CD4-positive, alpha-beta T cell treated with Interferon alpha-2 for 1 hour (primary cell): ENCODE measurements at regions not wholly inside any gene's neighbourhood (a gene's known extent, or its start where the extent isn't known, plus 50 kb on each side); places are given as distances from the start of the nearest gene placed in this dataset.

ENCODE experiments used
- DNase-seq, 2 donors: peaks; one replicate each; pipeline ENCODE4 v3.0.0-alpha.2; 2020 to 2022

GRCh38 chr4:20462426-20463175, 210.9 kb downstream of the SLIT2 start:
- DNase-seq: no peak

GRCh38 chr4:20463176-20463430, 211.4 kb downstream of the SLIT2 start:
- no peak for DNase-seq

GRCh38 chr4:20464381-20464780, 212.7 kb downstream of the SLIT2 start:
- no peak for DNase-seq

GRCh38 chr4:20474119-20474518, 222.4 kb downstream of the SLIT2 start:
- no peak for DNase-seq

GRCh38 chr4:20478412-20478811, 221.8 kb upstream of the PACRGL start:
- DNase-seq: no peak

GRCh38 chr4:20480165-20480947, 219.9 kb upstream of the PACRGL start:
- DNase-seq: no peak

- DNase-seq: no peak
Observed at GRCh38 chr4:20483416-20483815, 216.8 kb upstream of the PACRGL start.

GRCh38 chr4:20486433-20486832, 213.8 kb upstream of the PACRGL start:
- no peak for DNase-seq

- no peak for DNase-seq
Observed at GRCh38 chr4:20487446-20487845, 212.8 kb upstream of the PACRGL start.

- DNase-seq: no peak
Observed at GRCh38 chr4:20487852-20488251, 212.4 kb upstream of the PACRGL start.

- no peak for DNase-seq
Observed at GRCh38 chr4:20490734-20491133, 209.5 kb upstream of the PACRGL start.

- DNase-seq: no peak
Observed at GRCh38 chr4:20493761-20494353, 206.4 kb upstream of the PACRGL start.

- DNase-seq: no peak
Observed at GRCh38 chr4:20496068-20496467, 204.2 kb upstream of the PACRGL start.

GRCh38 chr4:20504146-20504545, 196.1 kb upstream of the PACRGL start:
- DNase-seq: no peak

GRCh38 chr4:20505927-20506326, 194.3 kb upstream of the PACRGL start:
- no peak for DNase-seq

GRCh38 chr4:20506827-20507226, 193.4 kb upstream of the PACRGL start:
- no peak for DNase-seq

GRCh38 chr4:20509315-20509714, 190.9 kb upstream of the PACRGL start:
- DNase-seq: no peak

GRCh38 chr4:20512033-20512792, 188.0 kb upstream of the PACRGL start:
- no peak for DNase-seq

GRCh38 chr4:20512985-20513384, 187.3 kb upstream of the PACRGL start:
- DNase-seq: no peak

- no peak for DNase-seq
Observed at GRCh38 chr4:20520901-20521300, 179.4 kb upstream of the PACRGL start.

GRCh38 chr4:20528508-20528907, 171.8 kb upstream of the PACRGL start:
- no peak for DNase-seq

GRCh38 chr4:20529691-20530090, 170.6 kb upstream of the PACRGL start:
- DNase-seq: no peak

GRCh38 chr4:20532116-20532790, 168.0 kb upstream of the PACRGL start:
- no peak for DNase-seq
